Brain microvascular endothelial cell (primary cell): ENCODE measurements at regions not wholly inside any gene's neighbourhood (a gene's known extent, or its start where the extent isn't known, plus 50 kb on each side); places are given as distances from the start of the nearest gene placed in this dataset.

Source experiments
- DNase-seq: peaks from one replicate; pipeline ENCODE4 v3.0.0-alpha.2; 2020
- H3K27ac ChIP-seq: fragments of 250-450 bp; sonication (Bioruptor Pico); 2 replicates; pipeline ENCODE4 v1.5.1; 2020; ENCODE audit warnings: mild to moderate bottlenecking, moderate library complexity
- H3K27me3 ChIP-seq: fragments of 250-450 bp; sonication (Bioruptor Pico); replicated peaks from 2 replicates; pipeline ENCODE4 v1.5.1; 2020; ENCODE audit warnings: mild to moderate bottlenecking
- H3K36me3 ChIP-seq: fragments of 250-450 bp; sonication (Bioruptor Pico); replicated peaks from 2 replicates; pipeline ENCODE4 v1.5.1; 2020; ENCODE audit warnings: mild to moderate bottlenecking
- H3K4me3 ChIP-seq: 2 replicates; pipeline ENCODE4 v1.5.1; 2011; ENCODE audit warnings: low read depth, mild to moderate bottlenecking, control low read depth, low read length, moderate library complexity
- in situ Hi-C: cut with HindIII; loops from 2 replicates; pipeline ENCODE4 v1.10.0; 2017; ENCODE audit warnings: low sequenced_read_pairs, low pct_ligation_motif_present
- TF ChIP-seq, protein P1 (sequence below): IDR thresholded peaks from 2 replicates; pipeline ENCODE4 v1.5.1; 2011; ENCODE audit warnings: low read depth, mild to moderate bottlenecking, moderate library complexity, low read length, control low read depth, inconsistent platforms; ENCODE audit errors: missing control alignments

DNA sequence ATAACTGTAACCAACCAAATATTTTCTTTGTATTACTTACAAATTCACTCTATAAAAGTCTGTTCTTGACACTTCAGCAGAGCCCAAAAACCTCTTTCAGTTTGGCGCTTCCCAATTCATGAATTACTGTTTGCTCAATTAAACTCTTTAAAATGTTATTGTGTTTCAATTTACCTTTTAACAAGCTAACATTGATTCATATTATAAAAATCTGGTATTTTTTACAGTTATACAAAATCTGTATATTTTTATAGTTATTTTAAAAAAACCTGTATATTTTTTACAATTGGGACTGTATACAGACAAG, 75.3 kb upstream of the E2F3 start:
- no peak overlapping the region for H3K4me3 ChIP-seq
- no peak for DNase-seq
- TF ChIP-seq, protein P1, sequence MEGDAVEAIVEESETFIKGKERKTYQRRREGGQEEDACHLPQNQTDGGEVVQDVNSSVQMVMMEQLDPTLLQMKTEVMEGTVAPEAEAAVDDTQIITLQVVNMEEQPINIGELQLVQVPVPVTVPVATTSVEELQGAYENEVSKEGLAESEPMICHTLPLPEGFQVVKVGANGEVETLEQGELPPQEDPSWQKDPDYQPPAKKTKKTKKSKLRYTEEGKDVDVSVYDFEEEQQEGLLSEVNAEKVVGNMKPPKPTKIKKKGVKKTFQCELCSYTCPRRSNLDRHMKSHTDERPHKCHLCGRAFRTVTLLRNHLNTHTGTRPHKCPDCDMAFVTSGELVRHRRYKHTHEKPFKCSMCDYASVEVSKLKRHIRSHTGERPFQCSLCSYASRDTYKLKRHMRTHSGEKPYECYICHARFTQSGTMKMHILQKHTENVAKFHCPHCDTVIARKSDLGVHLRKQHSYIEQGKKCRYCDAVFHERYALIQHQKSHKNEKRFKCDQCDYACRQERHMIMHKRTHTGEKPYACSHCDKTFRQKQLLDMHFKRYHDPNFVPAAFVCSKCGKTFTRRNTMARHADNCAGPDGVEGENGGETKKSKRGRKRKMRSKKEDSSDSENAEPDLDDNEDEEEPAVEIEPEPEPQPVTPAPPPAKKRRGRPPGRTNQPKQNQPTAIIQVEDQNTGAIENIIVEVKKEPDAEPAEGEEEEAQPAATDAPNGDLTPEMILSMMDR, result no peak
- in situ Hi-C loops, result no loop called here
- no peaks in the 10 kb centered on the region for H3K27me3 ChIP-seq
- no peak overlapping the region for H3K27ac ChIP-seq
- H3K36me3 ChIP-seq, result no peaks in the 10 kb centered on the region

DNA sequence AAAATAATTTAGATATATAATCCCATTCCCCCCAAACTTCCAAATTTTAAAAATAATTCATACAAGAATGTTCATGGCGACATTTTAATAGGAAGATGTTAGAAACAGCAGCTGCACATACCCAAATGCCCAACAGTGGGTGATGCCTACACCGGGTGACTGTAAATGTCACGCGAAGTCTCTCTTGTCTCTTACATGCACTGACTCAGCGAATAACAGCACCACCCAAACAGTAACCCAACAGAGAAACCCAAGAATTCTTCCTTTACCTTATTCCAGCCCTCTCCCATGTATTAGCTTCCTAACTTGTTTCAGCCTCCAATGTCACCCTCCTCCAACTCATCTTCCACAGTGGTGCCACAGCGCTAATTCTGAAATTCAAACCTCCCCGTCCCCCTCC, 74.5 kb upstream of the E2F3 start:
- in situ Hi-C loops, result no loop called here
- no peaks in the 10 kb centered on the region for H3K27me3 ChIP-seq
- no peak overlapping the region for H3K27ac ChIP-seq
- DNase-seq, result no peak
- TF ChIP-seq, protein P1, result no peak
- no peaks in the 10 kb centered on the region for H3K36me3 ChIP-seq
- H3K4me3 ChIP-seq, result no peak overlapping the region

DNA sequence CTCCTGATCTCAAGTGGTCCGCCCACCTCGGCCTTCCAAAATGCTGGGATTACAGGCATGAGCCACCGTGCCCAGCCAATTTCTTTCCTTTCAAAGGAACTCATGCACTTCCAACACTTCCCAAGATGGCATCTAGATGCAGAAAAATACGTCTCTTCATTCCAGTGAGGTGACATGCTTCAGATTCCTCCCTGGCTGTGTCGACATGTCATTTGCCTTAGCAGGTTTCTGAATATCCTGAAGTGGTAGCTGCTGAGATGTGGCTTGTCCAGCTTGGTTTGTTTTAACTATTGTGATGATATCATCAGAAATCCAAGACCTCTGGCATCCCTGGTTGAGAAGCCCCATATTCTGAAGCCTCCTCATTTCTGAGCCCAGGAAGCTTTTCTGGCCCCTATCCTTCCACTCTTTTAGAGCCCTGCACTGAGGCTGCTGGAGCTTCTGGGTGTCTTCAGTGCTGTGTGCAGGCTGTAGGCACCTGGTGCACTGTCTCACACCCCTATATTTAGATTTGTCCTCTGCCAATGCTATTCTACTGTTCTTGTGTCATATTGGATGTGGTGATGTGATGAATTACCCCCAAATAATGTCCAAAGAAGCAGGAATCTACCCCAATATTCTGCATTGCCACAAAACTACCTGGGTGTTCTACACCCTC, 73.3 kb upstream of the E2F3 start:
- in situ Hi-C loops, result no loop called here
- Histone ChIP-seq H3K27me3 (no peaks in the 10 kb centered on the region), H3K4me3 (no peak overlapping the region), H3K27ac (no peak overlapping the region), H3K36me3 (no peaks in the 10 kb centered on the region)
- TF ChIP-seq, protein P1, result no peak
- DNase-seq, result no peak

DNA sequence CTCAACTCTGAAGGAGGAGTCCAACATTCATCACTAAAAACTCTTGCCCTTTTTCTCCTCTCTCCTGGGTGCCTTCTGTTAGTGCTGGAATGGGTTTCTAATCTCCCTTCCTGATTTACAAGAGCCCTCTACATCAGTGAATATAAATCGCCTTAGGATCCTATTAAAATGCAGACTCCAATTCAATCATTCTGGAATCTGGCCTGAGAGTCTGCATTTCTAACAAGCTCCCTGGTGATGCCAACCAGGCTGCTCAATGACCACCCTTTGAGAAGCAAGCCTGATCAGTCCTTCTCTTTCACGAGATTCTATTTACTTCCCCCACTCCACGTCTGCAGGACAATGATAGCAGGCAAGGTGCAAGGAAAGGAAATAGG, 72.8 kb upstream of the E2F3 start:
- TF ChIP-seq, protein P1, result no peak
- DNase-seq, result no peak
- no peaks in the 10 kb centered on the region for H3K27me3 ChIP-seq
- no peaks in the 10 kb centered on the region for H3K36me3 ChIP-seq
- in situ Hi-C loops, result no loop called here
- no peak overlapping the region for H3K27ac ChIP-seq
- no peak overlapping the region for H3K4me3 ChIP-seq

DNA sequence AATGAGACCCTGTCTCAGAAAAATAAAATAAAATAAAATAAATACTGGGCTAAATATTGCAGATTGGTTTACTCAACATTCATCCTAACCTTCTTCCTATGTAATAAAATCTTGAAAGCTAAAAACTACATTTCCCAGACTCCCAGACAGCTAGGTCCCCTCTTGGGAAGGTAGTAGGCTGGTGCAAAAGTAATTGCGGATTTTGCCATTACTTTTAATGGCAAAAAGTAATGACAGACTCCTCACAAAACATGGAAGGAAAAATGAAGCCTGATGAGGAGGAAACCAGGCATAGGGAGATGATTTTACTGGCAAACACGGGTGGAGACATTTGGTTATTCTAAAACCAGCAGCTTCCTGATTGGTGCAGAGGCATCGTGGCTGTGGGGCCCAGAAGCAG, 70.6 kb upstream of the E2F3 start:
- Histone ChIP-seq H3K27me3 (no peaks in the 10 kb centered on the region), H3K36me3 (no peaks in the 10 kb centered on the region), H3K4me3 (no peak overlapping the region), H3K27ac (no peak overlapping the region)
- TF ChIP-seq, protein P1, result no peak
- no peak for DNase-seq
- in situ Hi-C loops, result no loop called here

DNA sequence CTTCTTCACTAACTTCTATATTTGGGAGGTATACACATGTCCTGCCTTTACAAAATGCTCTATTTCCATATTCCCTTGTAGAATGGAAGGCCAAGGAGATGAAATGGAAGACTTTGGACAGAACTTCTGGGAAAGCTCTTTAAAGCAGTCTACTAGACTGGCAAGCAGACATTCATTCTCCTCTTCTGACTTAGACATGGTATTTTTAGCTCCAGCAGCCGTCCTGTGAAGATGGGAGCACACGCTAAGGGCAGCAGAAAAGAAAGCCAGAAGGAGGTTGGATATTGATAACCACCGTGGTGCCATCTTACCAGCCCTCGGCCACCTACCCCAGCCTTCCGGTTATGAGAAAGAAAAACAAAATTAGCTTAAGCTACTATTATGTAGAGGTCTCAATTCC, 70.1 kb upstream of the E2F3 start:
- Histone ChIP-seq H3K36me3 (no peaks in the 10 kb centered on the region), H3K27me3 (no peaks in the 10 kb centered on the region), H3K4me3 (no peak overlapping the region), H3K27ac (no peak overlapping the region)
- no peak for DNase-seq
- TF ChIP-seq, protein P1, result no peak
- in situ Hi-C loops, result no loop called here
